Prostate gland (tissue), 2 donors: ENCODE measurements at regions not wholly inside any gene's neighbourhood (a gene's known extent, or its start where the extent isn't known, plus 50 kb on each side); places are given as distances from the start of the nearest gene placed in this dataset.

ENCODE experiments used
- POLR2A ChIP-seq: fragments of 450-650 bp; IDR thresholded peaks from one replicate; pipeline ENCODE4 v1.6.1; 2016; ENCODE audit warnings: antibody characterized with exemption, mild to moderate bottlenecking
- POLR2AphosphoS5 ChIP-seq: sonication (generic); formaldehyde crosslinking; IDR thresholded peaks from one replicate; pipeline ENCODE4 v1.6.1; 2017; ENCODE audit warnings: antibody characterized with exemption
- TF ChIP-seq, protein P1 (sequence below), 4 experiments: fragments of 200-600 bp in 2 of 4; fragments of 450-650 bp in 2 of 4; sonication (generic) in 2 of 4; IDR thresholded peaks; 1 replicate in 3 of 4; 2 replicates in 1 of 4; pipeline ENCODE4 v1.5.1; 2016 to 2019; ENCODE audit warnings: antibody characterized with exemption in 4 of 4, mild to moderate bottlenecking in 2 of 4, moderate library complexity in 2 of 4

DNA sequence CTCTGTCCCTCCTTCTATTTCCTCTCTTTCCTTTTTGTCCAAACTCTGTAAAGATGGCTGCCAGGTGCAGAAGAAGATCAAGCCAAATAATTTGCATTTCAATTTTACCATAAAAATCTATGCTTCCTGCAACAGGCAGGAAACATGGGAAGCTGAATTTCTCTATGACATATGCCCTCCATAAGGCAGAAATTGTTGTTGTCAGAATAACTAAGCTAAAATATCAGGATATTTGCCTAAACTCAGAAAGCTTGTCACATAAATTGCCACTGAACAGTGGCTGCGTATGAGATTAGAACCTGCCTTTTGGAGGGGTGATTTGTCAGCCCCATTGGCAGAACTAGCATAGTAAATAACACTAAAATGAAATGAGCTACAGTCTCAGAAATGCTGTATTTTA, 288.3 kb upstream of the LMCD1 start:
- TF ChIP-seq, protein P1, sequence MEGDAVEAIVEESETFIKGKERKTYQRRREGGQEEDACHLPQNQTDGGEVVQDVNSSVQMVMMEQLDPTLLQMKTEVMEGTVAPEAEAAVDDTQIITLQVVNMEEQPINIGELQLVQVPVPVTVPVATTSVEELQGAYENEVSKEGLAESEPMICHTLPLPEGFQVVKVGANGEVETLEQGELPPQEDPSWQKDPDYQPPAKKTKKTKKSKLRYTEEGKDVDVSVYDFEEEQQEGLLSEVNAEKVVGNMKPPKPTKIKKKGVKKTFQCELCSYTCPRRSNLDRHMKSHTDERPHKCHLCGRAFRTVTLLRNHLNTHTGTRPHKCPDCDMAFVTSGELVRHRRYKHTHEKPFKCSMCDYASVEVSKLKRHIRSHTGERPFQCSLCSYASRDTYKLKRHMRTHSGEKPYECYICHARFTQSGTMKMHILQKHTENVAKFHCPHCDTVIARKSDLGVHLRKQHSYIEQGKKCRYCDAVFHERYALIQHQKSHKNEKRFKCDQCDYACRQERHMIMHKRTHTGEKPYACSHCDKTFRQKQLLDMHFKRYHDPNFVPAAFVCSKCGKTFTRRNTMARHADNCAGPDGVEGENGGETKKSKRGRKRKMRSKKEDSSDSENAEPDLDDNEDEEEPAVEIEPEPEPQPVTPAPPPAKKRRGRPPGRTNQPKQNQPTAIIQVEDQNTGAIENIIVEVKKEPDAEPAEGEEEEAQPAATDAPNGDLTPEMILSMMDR (IDR thresholded peaks at IDR 0.05), result no peak
- TF ChIP-seq POLR2A, result no peak
- TF ChIP-seq POLR2AphosphoS5, result no peak
